ENCODE measurements at regions not wholly inside any gene's neighbourhood (a gene's known extent, or its start where the extent isn't known, plus 50 kb on each side); places are given as distances from the start of the nearest gene placed in this dataset.

DNA sequence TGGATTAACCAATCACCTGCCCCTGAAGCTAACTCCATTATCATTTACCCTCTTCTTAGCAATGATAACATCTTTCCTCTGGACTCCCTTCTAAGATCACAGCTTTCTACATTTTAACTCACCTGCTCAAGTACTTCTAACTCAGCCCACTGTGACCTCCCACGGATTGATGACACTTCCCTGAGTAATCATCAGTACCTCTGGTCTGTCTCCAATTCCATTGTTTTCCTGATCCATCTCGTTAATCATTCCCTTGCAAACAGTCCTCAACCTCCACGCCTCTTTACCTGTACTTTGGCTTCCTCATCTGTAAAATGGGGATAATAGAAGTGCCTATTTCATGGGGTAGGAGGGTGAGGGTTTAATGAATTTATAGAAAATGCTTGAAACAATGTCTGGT, 195.3 kb upstream of the APP start:
- Histone ChIP-seq H3K27me3 (ENCODE audit: insufficient read depth) (no peaks in the 10 kb centered on the region), H4K20me1 (replicated peaks; ENCODE audit: insufficient read depth) (no peaks in the 10 kb centered on the region), H2AFZ (no peak overlapping the region), H3K9me2 (ENCODE audit: insufficient read depth) (peaks cover 8% of the 10 kb centered on the region), H3K27ac (ENCODE audit: low read depth) (no peak overlapping the region), H3K36me3 (ENCODE audit: insufficient read depth) (no peaks in the 10 kb centered on the region), H3K4me2 (no peak overlapping the region), H3K4me1 (ENCODE audit: insufficient read depth) (peaks cover 4% of the 10 kb centered on the region; the same call in 1 of the 2 replicates), H3K79me2 (replicated peaks; ENCODE audit: insufficient read depth) (no peaks in the 10 kb centered on the region), H3F3A (replicated peaks; ENCODE audit: low read depth) (no peaks in the 10 kb centered on the region), H3K4me3 (no peak overlapping the region)
- DNase-seq (ENCODE audit: low spot score) (no peak), ATAC-seq (no peak)
- H3K4me3 Mint-ChIP-seq: no peak overlapping the region
- H3K27ac Mint-ChIP-seq: no peak overlapping the region
- H3K4me1 Mint-ChIP-seq: peaks cover 7% of the 10 kb centered on the region; the same call in 2 of the 3 replicates
- no peak for TF ChIP-seq CREB1 (CRISPR knock-in tag; IDR thresholded peaks at IDR 0.05; ENCODE audit: low read depth)
- TF ChIP-seq, protein P1, sequence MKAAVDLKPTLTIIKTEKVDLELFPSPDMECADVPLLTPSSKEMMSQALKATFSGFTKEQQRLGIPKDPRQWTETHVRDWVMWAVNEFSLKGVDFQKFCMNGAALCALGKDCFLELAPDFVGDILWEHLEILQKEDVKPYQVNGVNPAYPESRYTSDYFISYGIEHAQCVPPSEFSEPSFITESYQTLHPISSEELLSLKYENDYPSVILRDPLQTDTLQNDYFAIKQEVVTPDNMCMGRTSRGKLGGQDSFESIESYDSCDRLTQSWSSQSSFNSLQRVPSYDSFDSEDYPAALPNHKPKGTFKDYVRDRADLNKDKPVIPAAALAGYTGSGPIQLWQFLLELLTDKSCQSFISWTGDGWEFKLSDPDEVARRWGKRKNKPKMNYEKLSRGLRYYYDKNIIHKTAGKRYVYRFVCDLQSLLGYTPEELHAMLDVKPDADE (IDR thresholded peaks at IDR 0.05): no peak
- TF ChIP-seq, protein P2, sequence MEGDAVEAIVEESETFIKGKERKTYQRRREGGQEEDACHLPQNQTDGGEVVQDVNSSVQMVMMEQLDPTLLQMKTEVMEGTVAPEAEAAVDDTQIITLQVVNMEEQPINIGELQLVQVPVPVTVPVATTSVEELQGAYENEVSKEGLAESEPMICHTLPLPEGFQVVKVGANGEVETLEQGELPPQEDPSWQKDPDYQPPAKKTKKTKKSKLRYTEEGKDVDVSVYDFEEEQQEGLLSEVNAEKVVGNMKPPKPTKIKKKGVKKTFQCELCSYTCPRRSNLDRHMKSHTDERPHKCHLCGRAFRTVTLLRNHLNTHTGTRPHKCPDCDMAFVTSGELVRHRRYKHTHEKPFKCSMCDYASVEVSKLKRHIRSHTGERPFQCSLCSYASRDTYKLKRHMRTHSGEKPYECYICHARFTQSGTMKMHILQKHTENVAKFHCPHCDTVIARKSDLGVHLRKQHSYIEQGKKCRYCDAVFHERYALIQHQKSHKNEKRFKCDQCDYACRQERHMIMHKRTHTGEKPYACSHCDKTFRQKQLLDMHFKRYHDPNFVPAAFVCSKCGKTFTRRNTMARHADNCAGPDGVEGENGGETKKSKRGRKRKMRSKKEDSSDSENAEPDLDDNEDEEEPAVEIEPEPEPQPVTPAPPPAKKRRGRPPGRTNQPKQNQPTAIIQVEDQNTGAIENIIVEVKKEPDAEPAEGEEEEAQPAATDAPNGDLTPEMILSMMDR (conservative IDR thresholded peaks at IDR 0.05; ENCODE audit: low read depth in 2 of 2): no peak
- TF ChIP-seq, protein P3, sequence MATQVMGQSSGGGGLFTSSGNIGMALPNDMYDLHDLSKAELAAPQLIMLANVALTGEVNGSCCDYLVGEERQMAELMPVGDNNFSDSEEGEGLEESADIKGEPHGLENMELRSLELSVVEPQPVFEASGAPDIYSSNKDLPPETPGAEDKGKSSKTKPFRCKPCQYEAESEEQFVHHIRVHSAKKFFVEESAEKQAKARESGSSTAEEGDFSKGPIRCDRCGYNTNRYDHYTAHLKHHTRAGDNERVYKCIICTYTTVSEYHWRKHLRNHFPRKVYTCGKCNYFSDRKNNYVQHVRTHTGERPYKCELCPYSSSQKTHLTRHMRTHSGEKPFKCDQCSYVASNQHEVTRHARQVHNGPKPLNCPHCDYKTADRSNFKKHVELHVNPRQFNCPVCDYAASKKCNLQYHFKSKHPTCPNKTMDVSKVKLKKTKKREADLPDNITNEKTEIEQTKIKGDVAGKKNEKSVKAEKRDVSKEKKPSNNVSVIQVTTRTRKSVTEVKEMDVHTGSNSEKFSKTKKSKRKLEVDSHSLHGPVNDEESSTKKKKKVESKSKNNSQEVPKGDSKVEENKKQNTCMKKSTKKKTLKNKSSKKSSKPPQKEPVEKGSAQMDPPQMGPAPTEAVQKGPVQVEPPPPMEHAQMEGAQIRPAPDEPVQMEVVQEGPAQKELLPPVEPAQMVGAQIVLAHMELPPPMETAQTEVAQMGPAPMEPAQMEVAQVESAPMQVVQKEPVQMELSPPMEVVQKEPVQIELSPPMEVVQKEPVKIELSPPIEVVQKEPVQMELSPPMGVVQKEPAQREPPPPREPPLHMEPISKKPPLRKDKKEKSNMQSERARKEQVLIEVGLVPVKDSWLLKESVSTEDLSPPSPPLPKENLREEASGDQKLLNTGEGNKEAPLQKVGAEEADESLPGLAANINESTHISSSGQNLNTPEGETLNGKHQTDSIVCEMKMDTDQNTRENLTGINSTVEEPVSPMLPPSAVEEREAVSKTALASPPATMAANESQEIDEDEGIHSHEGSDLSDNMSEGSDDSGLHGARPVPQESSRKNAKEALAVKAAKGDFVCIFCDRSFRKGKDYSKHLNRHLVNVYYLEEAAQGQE (IDR thresholded peaks at IDR 0.05; ENCODE audit: unreplicated experiment): no peak
- no peak for TF ChIP-seq EZH2 (IDR thresholded peaks at IDR 0.05; ENCODE audit: low read depth, unreplicated experiment)
- H3K36me3 Mint-ChIP-seq (ENCODE audit: low read depth): no peaks in the 10 kb centered on the region
- no peaks in the 10 kb centered on the region for H3K9me3 Mint-ChIP-seq
- no peaks in the 10 kb centered on the region for H3K27me3 Mint-ChIP-seq (ENCODE audit: insufficient read depth, low read depth, poor library complexity)

DNA sequence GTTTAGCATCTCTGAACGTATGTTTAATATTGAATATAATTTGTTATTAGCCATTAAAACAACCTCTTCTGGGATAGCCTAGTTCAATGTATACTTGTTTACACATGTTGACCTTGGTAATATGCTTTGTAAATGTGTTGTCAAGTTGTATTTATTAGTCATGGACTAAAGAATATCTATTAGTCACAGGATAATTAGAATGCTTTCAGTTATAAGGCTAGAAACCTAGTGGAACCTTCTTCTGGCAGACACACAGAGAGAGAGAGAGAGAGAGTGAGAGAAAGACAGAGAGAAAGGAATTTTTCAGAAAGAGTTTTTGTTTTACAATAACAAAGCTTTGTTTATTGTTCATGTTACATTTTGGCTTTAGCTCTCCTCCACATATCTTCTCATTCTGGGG, 181.1 kb upstream of the APP start:
- Histone ChIP-seq H3F3A (replicated peaks; ENCODE audit: low read depth) (no peaks in the 10 kb centered on the region), H3K4me1 (ENCODE audit: insufficient read depth) (no peaks in the 10 kb centered on the region), H2AFZ (no peak overlapping the region), H3K27me3 (ENCODE audit: insufficient read depth) (no peaks in the 10 kb centered on the region), H4K20me1 (replicated peaks; ENCODE audit: insufficient read depth) (no peaks in the 10 kb centered on the region), H3K4me3 (no peak overlapping the region), H3K9me2 (ENCODE audit: insufficient read depth) (peaks cover 13% of the 10 kb centered on the region; the same call in 1 of the 2 replicates), H3K27ac (ENCODE audit: low read depth) (no peak overlapping the region), H3K79me2 (replicated peaks; ENCODE audit: insufficient read depth) (no peaks in the 10 kb centered on the region), H3K4me2 (no peak overlapping the region), H3K36me3 (ENCODE audit: insufficient read depth) (no peaks in the 10 kb centered on the region)
- H3K4me1 Mint-ChIP-seq: no peaks in the 10 kb centered on the region
- H3K9me3 Mint-ChIP-seq: peaks cover 13% of the 10 kb centered on the region; the same call in 1 of the 3 replicates
- H3K36me3 Mint-ChIP-seq (ENCODE audit: low read depth): no peaks in the 10 kb centered on the region; the same call in 2 of the 3 replicates
- no peak overlapping the region for H3K27ac Mint-ChIP-seq
- no peaks in the 10 kb centered on the region for H3K27me3 Mint-ChIP-seq (ENCODE audit: insufficient read depth, low read depth, poor library complexity)
- no peak for DNase-seq (ENCODE audit: low spot score)
- ATAC-seq: no peak
- TF ChIP-seq ZNF331 (CRISPR knock-in tag; IDR thresholded peaks at IDR 0.05; ENCODE audit: low read depth): no peak
- TF ChIP-seq, protein P2 (conservative IDR thresholded peaks at IDR 0.05; ENCODE audit: low read depth in 2 of 2): no peak
- TF ChIP-seq, protein P1 (IDR thresholded peaks at IDR 0.05): no peak
- TF ChIP-seq, protein P3 (IDR thresholded peaks at IDR 0.05; ENCODE audit: unreplicated experiment): no peak
- TF ChIP-seq CREB1 (CRISPR knock-in tag; IDR thresholded peaks at IDR 0.05; ENCODE audit: low read depth): no peak
- H3K4me3 Mint-ChIP-seq: no peak overlapping the region

Data from GM23338 (cell line).